ENCODE measurements at regions not wholly inside any gene's neighbourhood (a gene's known extent, or its start where the extent isn't known, plus 50 kb on each side); places are given as distances from the start of the nearest gene placed in this dataset.

DNA sequence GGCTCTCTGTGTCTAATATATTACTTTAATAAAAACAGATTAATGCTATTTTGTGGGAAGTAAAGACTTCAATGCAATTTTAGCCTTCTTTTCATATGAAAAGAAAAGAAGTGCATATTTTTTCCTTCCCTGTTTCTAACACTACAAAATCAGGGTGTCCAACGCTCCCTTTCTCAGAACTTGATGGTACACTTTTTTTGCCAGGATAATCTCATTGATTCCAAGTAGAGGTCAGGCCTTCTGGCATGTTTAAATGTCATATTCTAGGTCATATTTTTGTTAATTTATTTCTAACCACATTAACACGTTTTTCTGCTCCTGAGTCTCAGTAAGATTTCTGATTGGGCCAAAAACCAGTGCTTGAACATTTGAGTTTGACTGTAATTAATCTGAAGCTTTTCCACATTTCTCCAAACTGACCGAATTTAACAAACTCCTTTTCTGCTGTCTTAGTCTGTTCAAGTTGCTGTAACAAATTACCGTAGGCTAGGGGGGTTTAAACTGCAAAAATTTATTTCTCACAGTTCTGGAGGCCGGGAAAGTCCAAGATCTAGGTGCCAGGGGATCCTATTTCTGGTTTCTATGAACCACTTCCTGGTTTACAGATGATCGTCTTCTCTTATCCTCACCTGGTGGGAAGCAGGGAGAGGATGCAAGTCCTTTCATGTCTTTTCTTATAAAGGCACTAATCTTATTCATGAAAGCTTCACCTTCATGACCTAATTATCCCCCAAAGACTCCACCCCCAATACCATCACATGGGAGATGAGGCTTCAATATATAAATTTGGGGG lies 63.2 kb upstream of the ELL2 start:
- DNase-seq (ENCODE audit: low spot score) (no peak), ATAC-seq (no peak)
- no peaks in the 10 kb centered on the region for H3K9me3 Mint-ChIP-seq
- no peaks in the 10 kb centered on the region for H3K27me3 Mint-ChIP-seq (ENCODE audit: low read depth)
- H3K36me3 Mint-ChIP-seq, result no peaks in the 10 kb centered on the region
- TF ChIP-seq OVOL2 (CRISPR knock-in tag; IDR thresholded peaks at IDR 0.05; ENCODE audit: borderline replicate concordance) (no peak), TEAD1 (CRISPR knock-in tag; IDR thresholded peaks at IDR 0.05) (no peak)
- TF ChIP-seq, protein P1, sequence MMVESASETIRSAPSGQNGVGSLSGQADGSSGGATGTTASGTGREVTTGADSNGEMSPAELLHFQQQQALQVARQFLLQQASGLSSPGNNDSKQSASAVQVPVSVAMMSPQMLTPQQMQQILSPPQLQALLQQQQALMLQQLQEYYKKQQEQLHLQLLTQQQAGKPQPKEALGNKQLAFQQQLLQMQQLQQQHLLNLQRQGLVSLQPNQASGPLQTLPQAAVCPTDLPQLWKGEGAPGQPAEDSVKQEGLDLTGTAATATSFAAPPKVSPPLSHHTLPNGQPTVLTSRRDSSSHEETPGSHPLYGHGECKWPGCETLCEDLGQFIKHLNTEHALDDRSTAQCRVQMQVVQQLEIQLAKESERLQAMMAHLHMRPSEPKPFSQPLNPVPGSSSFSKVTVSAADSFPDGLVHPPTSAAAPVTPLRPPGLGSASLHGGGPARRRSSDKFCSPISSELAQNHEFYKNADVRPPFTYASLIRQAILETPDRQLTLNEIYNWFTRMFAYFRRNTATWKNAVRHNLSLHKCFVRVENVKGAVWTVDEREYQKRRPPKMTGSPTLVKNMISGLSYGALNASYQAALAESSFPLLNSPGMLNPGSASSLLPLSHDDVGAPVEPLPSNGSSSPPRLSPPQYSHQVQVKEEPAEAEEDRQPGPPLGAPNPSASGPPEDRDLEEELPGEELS (CRISPR knock-in tag; IDR thresholded peaks at IDR 0.05), result no peak
- TF ChIP-seq, protein P2, sequence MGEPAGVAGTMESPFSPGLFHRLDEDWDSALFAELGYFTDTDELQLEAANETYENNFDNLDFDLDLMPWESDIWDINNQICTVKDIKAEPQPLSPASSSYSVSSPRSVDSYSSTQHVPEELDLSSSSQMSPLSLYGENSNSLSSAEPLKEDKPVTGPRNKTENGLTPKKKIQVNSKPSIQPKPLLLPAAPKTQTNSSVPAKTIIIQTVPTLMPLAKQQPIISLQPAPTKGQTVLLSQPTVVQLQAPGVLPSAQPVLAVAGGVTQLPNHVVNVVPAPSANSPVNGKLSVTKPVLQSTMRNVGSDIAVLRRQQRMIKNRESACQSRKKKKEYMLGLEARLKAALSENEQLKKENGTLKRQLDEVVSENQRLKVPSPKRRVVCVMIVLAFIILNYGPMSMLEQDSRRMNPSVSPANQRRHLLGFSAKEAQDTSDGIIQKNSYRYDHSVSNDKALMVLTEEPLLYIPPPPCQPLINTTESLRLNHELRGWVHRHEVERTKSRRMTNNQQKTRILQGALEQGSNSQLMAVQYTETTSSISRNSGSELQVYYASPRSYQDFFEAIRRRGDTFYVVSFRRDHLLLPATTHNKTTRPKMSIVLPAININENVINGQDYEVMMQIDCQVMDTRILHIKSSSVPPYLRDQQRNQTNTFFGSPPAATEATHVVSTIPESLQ (CRISPR knock-in tag; IDR thresholded peaks at IDR 0.05), result no peak
- TF ChIP-seq, protein P3, sequence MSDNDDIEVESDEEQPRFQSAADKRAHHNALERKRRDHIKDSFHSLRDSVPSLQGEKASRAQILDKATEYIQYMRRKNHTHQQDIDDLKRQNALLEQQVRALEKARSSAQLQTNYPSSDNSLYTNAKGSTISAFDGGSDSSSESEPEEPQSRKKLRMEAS (CRISPR knock-in tag; IDR thresholded peaks at IDR 0.05), result no peak
- TF ChIP-seq, protein P4, sequence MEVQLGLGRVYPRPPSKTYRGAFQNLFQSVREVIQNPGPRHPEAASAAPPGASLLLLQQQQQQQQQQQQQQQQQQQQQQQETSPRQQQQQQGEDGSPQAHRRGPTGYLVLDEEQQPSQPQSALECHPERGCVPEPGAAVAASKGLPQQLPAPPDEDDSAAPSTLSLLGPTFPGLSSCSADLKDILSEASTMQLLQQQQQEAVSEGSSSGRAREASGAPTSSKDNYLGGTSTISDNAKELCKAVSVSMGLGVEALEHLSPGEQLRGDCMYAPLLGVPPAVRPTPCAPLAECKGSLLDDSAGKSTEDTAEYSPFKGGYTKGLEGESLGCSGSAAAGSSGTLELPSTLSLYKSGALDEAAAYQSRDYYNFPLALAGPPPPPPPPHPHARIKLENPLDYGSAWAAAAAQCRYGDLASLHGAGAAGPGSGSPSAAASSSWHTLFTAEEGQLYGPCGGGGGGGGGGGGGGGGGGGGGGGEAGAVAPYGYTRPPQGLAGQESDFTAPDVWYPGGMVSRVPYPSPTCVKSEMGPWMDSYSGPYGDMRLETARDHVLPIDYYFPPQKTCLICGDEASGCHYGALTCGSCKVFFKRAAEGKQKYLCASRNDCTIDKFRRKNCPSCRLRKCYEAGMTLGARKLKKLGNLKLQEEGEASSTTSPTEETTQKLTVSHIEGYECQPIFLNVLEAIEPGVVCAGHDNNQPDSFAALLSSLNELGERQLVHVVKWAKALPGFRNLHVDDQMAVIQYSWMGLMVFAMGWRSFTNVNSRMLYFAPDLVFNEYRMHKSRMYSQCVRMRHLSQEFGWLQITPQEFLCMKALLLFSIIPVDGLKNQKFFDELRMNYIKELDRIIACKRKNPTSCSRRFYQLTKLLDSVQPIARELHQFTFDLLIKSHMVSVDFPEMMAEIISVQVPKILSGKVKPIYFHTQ (CRISPR knock-in tag; IDR thresholded peaks at IDR 0.05), result no peak
- TF ChIP-seq, protein P5, sequence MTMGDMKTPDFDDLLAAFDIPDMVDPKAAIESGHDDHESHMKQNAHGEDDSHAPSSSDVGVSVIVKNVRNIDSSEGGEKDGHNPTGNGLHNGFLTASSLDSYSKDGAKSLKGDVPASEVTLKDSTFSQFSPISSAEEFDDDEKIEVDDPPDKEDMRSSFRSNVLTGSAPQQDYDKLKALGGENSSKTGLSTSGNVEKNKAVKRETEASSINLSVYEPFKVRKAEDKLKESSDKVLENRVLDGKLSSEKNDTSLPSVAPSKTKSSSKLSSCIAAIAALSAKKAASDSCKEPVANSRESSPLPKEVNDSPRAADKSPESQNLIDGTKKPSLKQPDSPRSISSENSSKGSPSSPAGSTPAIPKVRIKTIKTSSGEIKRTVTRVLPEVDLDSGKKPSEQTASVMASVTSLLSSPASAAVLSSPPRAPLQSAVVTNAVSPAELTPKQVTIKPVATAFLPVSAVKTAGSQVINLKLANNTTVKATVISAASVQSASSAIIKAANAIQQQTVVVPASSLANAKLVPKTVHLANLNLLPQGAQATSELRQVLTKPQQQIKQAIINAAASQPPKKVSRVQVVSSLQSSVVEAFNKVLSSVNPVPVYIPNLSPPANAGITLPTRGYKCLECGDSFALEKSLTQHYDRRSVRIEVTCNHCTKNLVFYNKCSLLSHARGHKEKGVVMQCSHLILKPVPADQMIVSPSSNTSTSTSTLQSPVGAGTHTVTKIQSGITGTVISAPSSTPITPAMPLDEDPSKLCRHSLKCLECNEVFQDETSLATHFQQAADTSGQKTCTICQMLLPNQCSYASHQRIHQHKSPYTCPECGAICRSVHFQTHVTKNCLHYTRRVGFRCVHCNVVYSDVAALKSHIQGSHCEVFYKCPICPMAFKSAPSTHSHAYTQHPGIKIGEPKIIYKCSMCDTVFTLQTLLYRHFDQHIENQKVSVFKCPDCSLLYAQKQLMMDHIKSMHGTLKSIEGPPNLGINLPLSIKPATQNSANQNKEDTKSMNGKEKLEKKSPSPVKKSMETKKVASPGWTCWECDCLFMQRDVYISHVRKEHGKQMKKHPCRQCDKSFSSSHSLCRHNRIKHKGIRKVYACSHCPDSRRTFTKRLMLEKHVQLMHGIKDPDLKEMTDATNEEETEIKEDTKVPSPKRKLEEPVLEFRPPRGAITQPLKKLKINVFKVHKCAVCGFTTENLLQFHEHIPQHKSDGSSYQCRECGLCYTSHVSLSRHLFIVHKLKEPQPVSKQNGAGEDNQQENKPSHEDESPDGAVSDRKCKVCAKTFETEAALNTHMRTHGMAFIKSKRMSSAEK (CRISPR knock-in tag; IDR thresholded peaks at IDR 0.05; ENCODE audit: borderline replicate concordance), result no peak
- TF ChIP-seq, protein P6, sequence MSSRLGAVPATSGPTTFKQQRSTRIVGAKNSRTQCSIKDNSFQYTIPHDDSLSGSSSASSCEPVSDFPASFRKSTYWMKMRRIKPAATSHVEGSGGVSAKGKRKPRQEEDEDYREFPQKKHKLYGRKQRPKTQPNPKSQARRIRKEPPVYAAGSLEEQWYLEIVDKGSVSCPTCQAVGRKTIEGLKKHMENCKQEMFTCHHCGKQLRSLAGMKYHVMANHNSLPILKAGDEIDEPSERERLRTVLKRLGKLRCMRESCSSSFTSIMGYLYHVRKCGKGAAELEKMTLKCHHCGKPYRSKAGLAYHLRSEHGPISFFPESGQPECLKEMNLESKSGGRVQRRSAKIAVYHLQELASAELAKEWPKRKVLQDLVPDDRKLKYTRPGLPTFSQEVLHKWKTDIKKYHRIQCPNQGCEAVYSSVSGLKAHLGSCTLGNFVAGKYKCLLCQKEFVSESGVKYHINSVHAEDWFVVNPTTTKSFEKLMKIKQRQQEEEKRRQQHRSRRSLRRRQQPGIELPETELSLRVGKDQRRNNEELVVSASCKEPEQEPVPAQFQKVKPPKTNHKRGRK (CRISPR knock-in tag; IDR thresholded peaks at IDR 0.05; ENCODE audit: borderline replicate concordance), result no peak
- H3K27ac Mint-ChIP-seq, result no peak overlapping the region
- ChIA-PET CTCF (no interaction called here), POLR2A (no interaction called here)
- H3K4me3 Mint-ChIP-seq, result no peak overlapping the region
- no peaks in the 10 kb centered on the region for H3K4me1 Mint-ChIP-seq

DNA sequence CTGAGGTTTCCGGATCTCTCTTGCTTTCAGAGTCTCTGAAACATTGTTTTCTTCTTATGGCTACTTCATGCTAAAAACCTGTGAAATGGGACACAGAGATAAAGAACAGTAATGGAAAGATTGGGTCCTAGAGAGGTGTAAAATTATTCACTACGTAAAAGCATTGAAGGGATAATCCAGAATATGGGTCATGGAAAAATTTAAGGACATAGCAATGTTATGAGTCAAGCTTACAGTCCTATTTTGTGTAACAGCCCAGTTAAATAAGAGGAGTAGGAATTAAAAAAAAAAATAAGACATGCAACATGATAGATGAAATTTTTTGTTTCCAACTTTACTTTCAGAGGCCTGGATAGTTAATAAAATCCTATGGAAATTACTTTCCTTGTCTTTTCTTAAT lies 61.9 kb upstream of the ELL2 start:
- ATAC-seq (no peak), DNase-seq (ENCODE audit: low spot score) (no peak)
- Mint-ChIP-seq H3K4me3 (no peak overlapping the region), H3K36me3 (no peaks in the 10 kb centered on the region), H3K27me3 (ENCODE audit: low read depth) (no peaks in the 10 kb centered on the region), H3K27ac (no peak overlapping the region), H3K9me3 (no peaks in the 10 kb centered on the region), H3K4me1 (no peaks in the 10 kb centered on the region)
- POLR2A ChIA-PET, result no interaction called here
- CTCF ChIA-PET, result no interaction called here
- TF ChIP-seq NFYB (CRISPR knock-in tag; conservative IDR thresholded peaks at IDR 0.05; ENCODE audit: low read depth), result no peak
- no peak for TF ChIP-seq NR1H2 (CRISPR knock-in tag; IDR thresholded peaks at IDR 0.05)
- TF ChIP-seq SOX15 (CRISPR knock-in tag; IDR thresholded peaks at IDR 0.05), result no peak
- no peak for TF ChIP-seq NR3C1 (CRISPR knock-in tag; conservative IDR thresholded peaks at IDR 0.05; ENCODE audit: low read depth)
- no peak for TF ChIP-seq ELF4 (CRISPR knock-in tag; IDR thresholded peaks at IDR 0.05; ENCODE audit: low read depth)
- no peak for TF ChIP-seq NFATC4 (CRISPR knock-in tag; IDR thresholded peaks at IDR 0.05)
- no peak for TF ChIP-seq RORB (CRISPR knock-in tag; IDR thresholded peaks at IDR 0.05)
- no peak for TF ChIP-seq ATF1 (CRISPR knock-in tag; IDR thresholded peaks at IDR 0.05)
